ENCODE measurements at regions not wholly inside any gene's neighbourhood (a gene's known extent, or its start where the extent isn't known, plus 50 kb on each side); places are given as distances from the start of the nearest gene placed in this dataset.
"Not testable (repeated sequence)": the region's sequence is repeated elsewhere in the genome, so short reads cannot be mapped to it uniquely, and the experiment has no call there.

- TF ChIP-seq MAX (IDR thresholded peaks at IDR 0.05; ENCODE audit: insufficient read depth, insufficient read length); CTCF (IDR thresholded peaks at IDR 0.05; ENCODE audit: extremely low read depth in 1 of 2, insufficient read depth in 1 of 2, low read depth in 1 of 2, low read length in 2 of 2); POLR2A (IDR thresholded peaks at IDR 0.05; ENCODE audit: low read depth, low read length); EZH2 (IDR thresholded peaks at IDR 0.05; ENCODE audit: borderline replicate concordance, low read depth, low read length, severe bottlenecking); GATA2 (IDR thresholded peaks at IDR 0.05; ENCODE audit: insufficient read depth, insufficient read length, low read depth, low read length); POLR2AphosphoS5 (IDR thresholded peaks at IDR 0.05; ENCODE audit: insufficient read depth, low read depth, low read length); JUN (IDR thresholded peaks at IDR 0.05; ENCODE audit: borderline replicate concordance, insufficient read depth, insufficient read length, low read depth): not testable (repeated sequence)
Measured at GRCh38 chr1:163592623-163593022, 270.9 kb downstream of the NUF2 start.
